Stimulated activated CD4-positive, alpha-beta T cell treated with anti-CD3 and anti-CD28 coated beads, Interleukin-15, amount 100 ng/mL, for 48 hours (primary cell): ENCODE measurements at regions not wholly inside any gene's neighbourhood (a gene's known extent, or its start where the extent isn't known, plus 50 kb on each side); places are given as distances from the start of the nearest gene placed in this dataset.

ENCODE experiments used
- DNase-seq, 2 donors: peaks; one replicate each; pipeline ENCODE4 v3.0.0-alpha.2; 2020; ENCODE audit warnings: low read depth in 2 of 2

GRCh38 chr2:19138264-19138825, 220.1 kb downstream of the OSR1 start:
- DNase-seq = no peak

DNA sequence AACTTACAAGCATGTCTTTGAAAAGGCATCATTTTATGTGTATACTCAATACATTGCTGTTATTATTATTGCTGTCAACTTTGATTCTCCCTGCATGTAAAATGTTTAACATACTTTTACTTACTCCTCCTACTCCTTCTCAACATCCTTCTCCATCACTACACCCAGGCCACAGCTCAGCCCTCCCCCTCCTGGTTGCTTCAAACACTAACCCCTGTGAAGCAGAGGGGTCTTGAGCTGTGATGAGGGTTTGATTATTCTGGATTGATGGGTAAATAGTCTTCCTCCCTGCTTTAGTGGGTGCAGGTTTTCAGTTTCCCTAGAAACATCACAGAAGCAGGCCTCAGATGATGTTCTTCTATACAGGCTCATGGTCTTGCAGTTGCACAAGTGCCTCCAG, 221.0 kb downstream of the OSR1 start:
- no peak for DNase-seq

GRCh38 chr2:19132967-19133366, 225.5 kb downstream of the OSR1 start:
- no peak for DNase-seq

DNA sequence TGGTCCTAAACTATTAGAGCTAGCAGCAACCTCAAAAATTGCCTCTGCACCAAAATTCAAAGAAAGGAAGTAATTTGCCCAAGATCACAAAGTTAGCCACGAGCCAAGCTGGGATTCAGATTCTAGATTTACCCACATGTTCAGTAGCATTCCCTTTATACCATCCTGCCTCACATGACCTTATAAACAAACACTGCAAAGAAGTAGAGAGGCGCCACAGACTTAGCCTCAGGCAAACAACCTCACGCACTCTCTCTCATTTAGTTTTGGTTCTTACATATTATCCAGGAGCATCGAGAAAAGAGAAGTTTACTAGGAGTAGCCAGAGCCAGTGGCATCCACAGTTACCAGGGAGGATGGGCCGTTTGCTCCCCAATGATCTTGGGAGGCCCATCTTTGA, 226.6 kb downstream of the OSR1 start:
- DNase-seq = no peak

DNA sequence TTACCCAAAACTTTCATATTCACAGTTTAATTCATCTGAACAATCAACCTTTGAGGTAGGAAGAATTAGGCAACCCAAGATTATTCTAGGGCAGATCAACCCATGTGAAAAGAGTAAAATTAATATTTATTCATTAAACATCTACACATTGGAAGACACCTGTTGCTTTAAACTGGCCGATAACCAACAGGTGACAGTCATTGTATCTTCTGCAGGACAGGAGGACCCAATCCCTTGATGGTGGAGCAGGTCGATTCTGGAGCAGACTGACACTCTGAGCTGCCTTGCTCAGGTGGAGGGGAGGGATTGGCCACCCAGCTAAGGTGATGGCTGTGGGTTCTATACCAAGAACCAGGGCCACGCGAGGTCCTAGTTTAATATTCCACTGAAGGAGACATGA, 230.3 kb downstream of the OSR1 start:
- no peak for DNase-seq

DNA sequence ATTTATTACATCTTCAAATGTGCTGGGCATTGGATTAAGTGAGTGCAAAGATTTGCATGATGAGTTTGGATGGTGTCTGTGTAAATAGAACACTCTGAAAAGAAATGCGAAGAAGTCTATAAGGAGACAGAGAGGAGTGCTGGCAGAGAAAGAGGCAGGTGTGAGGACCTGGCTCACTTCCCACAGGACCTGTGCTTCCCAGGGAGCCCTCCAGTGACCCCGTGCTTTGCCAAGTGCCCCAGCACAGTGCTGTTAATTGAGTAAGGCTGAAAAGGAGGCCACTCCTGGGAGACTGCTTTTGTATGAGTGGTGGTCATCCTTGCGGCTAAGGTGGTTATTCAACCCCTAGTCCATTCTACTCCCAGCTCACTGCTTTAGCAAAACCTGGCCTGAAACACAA, 230.8 kb downstream of the OSR1 start:
- no peak for DNase-seq

GRCh38 chr2:19125901-19126680, 232.3 kb downstream of the OSR1 start:
- no peak for DNase-seq

DNA sequence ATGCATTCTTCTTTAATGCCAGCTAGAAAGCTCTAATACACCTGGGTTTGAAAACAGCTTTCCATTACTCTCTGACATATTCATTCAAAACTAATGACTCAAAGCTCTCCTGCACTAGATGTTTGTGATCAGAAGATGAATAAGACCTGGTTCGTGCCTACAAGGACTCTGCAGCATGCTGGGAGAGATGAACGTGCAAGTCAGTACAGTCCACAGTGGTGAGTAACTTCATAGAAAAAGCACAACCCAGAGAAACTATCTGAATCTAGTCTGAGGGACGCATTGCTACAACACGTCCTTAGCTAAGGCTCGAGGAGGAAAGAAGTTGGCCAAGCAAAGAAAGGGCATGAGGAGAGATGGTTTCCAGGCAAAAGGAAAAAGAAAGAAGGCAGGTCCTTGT, 234.3 kb downstream of the OSR1 start:
- DNase-seq = no peak

DNA sequence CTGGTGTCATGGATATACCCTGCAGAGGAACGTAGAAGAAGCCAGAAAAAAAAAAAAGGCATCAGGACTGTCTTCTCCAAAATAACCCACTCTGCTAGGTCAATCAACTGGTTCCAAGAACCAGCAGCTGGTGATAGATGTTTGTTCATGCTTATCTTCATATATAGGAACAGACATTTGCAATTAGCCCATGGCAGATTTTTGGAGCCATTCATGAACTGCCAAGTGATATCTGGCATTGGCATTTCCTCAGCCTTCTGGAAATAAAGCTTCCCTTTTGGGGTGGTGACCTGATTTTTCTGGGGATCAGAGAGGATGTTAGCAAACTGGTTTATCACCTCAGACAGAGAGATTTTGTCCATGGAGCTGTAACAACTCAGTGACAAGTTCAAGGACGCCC, 234.9 kb downstream of the OSR1 start:
- DNase-seq = no peak

- DNase-seq = no peak
Measured at GRCh38 chr2:19122220-19122619, 236.2 kb downstream of the OSR1 start.

GRCh38 chr2:19120941-19121750, 237.3 kb downstream of the OSR1 start:
- no peak for DNase-seq

DNA sequence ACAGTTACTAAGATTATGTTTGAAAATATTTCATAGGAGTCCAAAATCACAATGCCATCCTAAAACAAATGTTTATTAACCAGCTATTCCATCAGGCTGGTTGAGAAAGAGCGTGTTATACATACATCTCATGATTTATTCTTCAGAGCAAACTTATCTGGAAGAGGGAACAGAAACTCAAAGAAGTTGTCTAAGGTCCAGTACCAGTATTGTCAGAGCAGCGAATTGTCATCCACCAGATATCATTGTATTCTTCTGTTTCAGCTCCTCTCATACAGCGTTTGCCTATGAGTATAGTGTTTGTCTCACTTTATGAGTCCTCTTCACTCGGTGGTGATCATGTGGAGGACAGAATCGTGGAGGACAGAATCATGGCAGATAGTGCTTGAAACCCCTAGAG, 238.2 kb downstream of the OSR1 start:
- DNase-seq = no peak

DNA sequence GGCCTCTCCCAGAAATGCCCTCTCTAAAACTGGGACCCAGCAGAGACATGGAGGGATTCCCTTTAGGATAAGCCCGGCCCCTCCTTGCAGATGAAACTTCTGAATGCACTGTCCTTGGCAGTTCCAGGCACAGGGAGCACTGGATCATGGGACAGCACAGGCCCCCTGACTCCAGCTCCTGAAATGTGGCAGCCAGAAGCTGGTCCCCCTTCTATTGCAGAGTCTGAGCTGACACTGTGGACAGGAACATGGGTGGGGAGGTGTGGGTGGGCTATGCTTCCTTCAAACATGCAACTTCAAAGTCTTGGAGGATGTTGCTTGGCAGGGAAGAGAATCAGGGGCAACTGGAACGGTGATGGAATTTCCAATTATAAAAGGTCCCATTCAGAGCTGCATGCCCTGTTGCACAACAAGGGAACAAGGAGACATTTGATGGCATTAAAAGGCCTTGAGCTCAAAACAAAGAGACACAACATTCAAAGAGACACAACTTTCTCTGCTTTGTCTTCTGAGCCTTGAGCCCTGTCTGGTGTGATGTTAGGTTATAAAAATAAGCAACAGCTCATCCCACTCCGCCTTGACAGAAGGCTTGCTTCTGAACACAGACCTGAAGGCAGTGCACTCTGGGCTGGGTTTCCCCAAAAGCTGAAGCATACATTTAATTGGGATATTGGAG, 239.0 kb downstream of the OSR1 start:
- no peak for DNase-seq

- DNase-seq = no peak
Measured at GRCh38 chr2:19116918-19117317, 241.5 kb downstream of the OSR1 start.

DNA sequence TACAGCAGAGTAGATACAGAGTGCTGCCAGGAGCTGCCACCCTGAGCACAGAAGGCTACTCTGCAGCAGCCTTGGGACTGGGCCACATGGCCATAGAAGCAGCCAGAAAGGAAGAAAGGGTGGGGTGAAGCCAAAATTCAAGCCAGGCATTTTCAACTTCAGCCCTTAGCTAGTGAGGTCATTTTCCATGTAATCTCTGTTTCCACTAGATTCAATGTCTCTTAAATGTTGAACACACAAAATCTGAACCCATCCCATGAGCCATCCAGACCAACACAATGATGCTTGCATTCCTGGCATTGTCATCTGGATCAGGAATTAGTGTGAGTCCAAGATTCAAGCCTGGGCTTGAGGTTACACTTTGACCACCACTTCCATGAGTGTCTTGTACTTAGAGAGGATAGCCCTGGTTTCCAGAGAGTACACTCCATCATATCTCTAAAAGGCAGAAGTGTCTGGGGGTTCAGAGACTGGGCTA, 243.6 kb downstream of the OSR1 start:
- no peak for DNase-seq

DNA sequence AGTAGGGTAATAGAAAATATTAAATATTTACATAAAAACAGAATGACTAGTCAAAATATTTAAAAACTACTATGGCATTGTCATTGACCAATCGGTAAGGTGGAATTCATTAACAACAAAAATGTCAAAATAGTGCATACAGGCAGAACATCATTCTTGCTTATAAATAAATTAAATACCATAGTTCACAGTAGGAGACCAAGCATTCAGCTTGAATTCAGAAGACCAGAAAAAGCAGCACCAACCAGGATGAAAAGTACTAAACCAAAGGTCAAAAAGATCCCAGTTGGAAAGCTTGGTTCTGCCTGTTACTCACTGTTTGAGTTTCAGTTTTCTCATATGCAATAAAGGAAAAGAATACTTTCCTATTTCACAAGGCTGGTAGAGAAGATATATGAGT, 244.3 kb downstream of the OSR1 start:
- DNase-seq = no peak

DNA sequence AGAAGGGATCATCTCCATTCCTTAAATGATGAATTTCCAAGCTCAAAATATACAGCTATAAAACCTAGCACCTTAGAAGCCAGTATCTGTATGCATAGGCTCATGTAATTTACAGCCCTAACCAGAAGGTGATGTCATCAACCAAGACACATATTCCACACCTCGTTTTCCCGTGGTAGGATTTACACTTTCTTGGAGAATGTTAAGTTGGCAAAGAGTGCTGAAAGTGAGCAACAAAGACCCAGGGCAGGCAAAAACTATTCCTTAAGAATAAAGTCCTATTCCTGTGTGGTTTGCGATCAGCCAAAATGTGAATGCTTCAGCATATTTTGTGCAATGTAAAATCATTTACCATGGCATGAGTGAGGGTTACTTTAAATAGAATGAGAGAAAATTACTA, 247.1 kb downstream of the OSR1 start:
- DNase-seq = no peak

DNA sequence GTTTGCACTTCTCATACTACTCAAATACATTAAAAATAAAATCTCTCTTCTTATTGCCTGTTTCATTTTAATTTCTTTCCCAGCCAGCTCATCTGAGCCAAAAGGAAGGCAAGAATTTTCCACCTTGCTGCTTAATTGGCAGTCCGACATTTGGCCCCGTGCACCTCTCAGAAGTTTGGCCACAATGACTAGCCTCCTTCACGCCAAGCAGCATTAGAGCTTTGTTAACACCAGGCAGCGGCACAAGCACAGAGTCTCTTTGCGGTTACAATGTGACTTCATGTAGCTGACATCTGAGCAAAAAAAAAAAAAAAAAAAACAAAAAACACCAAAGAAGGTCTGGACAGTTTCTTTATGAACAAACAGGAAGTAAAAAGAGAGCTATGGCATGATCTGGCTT, 248.9 kb downstream of the OSR1 start:
- DNase-seq = no peak

DNA sequence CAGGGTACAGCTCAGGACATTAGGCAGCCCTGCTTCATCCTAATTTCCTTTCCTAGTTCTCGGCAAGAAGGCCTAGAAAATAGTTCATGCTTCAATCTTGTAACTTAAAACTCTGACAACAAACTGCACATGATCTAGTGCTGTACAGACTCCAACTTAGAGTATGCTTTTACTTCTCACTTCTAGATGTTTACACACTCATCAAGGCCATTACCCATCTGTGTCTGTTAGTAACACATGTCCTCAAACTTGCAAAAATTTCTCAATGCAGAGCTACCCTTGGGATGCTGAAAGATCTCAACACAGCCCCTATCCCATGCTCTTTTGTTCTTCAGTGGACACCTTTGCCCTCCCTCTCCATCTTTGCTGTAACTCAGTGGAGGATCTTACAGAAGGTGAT, 252.0 kb downstream of the OSR1 start:
- no peak for DNase-seq

GRCh38 chr2:19104503-19104902, 253.9 kb downstream of the OSR1 start:
- no peak for DNase-seq

DNA sequence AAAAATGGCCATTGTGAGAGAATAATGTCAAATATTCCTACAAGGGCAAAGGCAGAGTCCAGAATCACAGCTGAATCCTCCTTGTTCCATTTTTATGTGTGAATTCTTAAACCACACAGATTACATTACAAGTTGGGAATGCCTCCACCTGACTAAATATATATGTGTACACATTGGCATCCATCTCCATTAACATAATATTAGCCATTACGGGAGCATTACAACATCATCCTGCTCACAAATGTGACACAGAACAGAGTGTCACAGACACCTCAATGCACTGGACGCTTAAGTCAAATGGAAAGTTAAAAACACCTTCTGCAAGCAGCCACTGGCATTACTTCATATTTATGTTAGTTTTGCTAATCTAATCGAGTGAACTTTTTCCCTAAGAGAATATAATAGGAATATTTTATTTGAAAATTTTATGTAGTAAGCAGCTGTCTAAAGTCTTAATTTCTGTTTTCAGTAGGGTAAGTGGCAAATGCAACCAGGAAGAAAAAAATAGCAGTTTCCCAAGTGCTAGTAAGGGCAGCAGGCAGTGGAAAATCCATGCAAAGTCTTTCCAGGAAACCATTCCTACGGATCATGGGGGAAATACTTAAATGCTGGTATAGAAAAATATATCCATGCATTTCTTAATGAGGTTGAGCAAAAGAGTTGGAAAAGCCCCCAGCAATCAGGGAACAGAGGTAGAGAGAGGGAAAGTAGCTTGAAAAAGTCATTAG, 255.6 kb downstream of the OSR1 start:
- DNase-seq = no peak

DNA sequence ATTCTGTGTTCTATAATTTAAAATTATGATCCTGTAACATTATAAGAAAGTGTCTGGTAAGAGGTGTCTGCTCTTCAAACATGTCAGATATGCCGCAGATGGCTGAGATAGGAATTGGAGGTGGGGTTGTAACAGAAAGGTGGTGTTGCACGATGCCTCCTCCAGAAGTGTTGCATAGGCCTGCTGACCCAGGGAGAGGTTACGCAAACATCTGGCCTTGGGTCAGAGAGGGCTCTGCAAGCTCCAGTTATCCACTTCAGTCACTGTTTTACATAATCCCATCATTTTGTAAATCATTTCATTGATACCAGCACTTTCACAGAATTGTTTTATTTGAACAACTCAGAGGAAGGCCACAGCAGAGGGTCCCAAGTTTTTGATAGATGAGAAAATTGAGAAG, 256.5 kb downstream of the OSR1 start:
- DNase-seq = no peak
